Vagina (tissue), 2 donors: ENCODE measurements at regions not wholly inside any gene's neighbourhood (a gene's known extent, or its start where the extent isn't known, plus 50 kb on each side); places are given as distances from the start of the nearest gene placed in this dataset.

ENCODE experiments used
- POLR2A ChIP-seq, 2 donors: fragments of 450-650 bp; IDR thresholded peaks; one replicate each; pipeline ENCODE4 v1.6.1; 2017; ENCODE audit warnings: antibody characterized with exemption in 2 of 2, mild to moderate bottlenecking in 2 of 2, moderate library complexity in 2 of 2
- POLR2AphosphoS5 ChIP-seq, 2 donors: sonication (generic); formaldehyde crosslinking; IDR thresholded peaks; one replicate each; pipeline ENCODE4 v1.9.0; 2017; ENCODE audit warnings: antibody characterized with exemption in 2 of 2, mild to moderate bottlenecking in 2 of 2, low read depth in 1 of 2; ENCODE audit not compliant: insufficient read depth in 1 of 2
- TF ChIP-seq, protein P1 (sequence below), 3 experiments: fragments of 450-650 bp in 2 of 3; fragments of 200-600 bp in 1 of 3; sonication (generic) in 1 of 3; IDR thresholded peaks; one replicate each; pipeline ENCODE4 v1.5.1; 2017 to 2019; ENCODE audit warnings: antibody characterized with exemption in 3 of 3, mild to moderate bottlenecking in 2 of 3, moderate library complexity in 2 of 3

DNA sequence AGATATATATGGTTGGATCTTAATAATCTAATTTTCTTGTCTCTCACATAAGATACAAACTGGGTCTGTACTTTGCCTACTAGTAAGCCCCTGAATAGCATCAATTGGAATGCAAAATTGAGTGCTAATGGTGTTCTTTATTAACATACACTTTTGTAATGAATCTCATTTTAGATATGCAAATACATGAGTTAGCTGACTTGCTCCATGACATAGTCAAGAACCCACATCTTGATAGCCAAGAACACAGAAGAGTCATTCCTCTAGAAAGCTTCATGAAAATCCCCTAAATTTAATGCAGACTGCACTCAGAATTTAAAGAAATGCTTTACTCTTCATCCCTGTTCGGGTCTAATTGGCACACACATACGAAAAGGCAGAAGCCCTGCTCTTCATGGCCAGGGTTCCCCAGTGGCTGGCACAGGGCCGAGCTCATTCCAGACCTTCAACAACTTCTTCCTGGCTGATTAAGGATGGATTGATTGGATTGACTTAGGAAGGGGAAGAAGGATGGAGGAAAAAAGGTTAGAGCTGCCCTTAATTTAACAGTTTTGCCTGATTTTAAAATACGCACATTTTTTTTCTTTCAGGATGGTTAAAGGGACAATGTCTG, 431.1 kb upstream of the KLF6 start:
- TF ChIP-seq POLR2A (IDR thresholded peaks at IDR 0.05), result no peak
- TF ChIP-seq, protein P1, sequence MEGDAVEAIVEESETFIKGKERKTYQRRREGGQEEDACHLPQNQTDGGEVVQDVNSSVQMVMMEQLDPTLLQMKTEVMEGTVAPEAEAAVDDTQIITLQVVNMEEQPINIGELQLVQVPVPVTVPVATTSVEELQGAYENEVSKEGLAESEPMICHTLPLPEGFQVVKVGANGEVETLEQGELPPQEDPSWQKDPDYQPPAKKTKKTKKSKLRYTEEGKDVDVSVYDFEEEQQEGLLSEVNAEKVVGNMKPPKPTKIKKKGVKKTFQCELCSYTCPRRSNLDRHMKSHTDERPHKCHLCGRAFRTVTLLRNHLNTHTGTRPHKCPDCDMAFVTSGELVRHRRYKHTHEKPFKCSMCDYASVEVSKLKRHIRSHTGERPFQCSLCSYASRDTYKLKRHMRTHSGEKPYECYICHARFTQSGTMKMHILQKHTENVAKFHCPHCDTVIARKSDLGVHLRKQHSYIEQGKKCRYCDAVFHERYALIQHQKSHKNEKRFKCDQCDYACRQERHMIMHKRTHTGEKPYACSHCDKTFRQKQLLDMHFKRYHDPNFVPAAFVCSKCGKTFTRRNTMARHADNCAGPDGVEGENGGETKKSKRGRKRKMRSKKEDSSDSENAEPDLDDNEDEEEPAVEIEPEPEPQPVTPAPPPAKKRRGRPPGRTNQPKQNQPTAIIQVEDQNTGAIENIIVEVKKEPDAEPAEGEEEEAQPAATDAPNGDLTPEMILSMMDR (IDR thresholded peaks at IDR 0.05), result no peak
- TF ChIP-seq POLR2AphosphoS5 (IDR thresholded peaks at IDR 0.05; ENCODE audit: insufficient read depth in 1 of 2, low read depth in 1 of 2), result no peak
